ENCODE measurements at regions not wholly inside any gene's neighbourhood (a gene's known extent, or its start where the extent isn't known, plus 50 kb on each side); places are given as distances from the start of the nearest gene placed in this dataset.

GRCh38 chr6:98054453-98054852, 771.4 kb upstream of the MMS22L start:
- TF ChIP-seq SUZ12 (IDR thresholded peaks at IDR 0.05; ENCODE audit: extremely low read depth, insufficient read depth, insufficient read length) (no peak), YY1 (IDR thresholded peaks at IDR 0.05; ENCODE audit: insufficient read depth, insufficient read length) (no peak), ZNF274 (IDR thresholded peaks at IDR 0.05; ENCODE audit: low read depth, low read length) (no peak)
